SW 1271 (cell line): ENCODE measurements at regions not wholly inside any gene's neighbourhood (a gene's known extent, or its start where the extent isn't known, plus 50 kb on each side); places are given as distances from the start of the nearest gene placed in this dataset.
A peak's percentile ranks its signal among the peaks of the same experiment; 100 is the strongest.

ENCODE experiments used
- DNase-seq, 2 experiments: peaks; one replicate each; lab custom pipeline; 2025; lab: John Stamatoyannopoulos, UW

GRCh38 chr13:39100996-39101738 is 62.9 kb downstream of the NHLRC3 start:
- DNase-seq = no peak

- no peak for DNase-seq
Observed at GRCh38 chr13:39102981-39103490, 64.8 kb downstream of the NHLRC3 start.

- no peak for DNase-seq
Observed at GRCh38 chr13:39105110-39105509, 66.9 kb downstream of the NHLRC3 start.

GRCh38 chr13:39106216-39107005 is 68.2 kb downstream of the NHLRC3 start:
- no peak for DNase-seq

GRCh38 chr13:39107561-39107960 is 69.3 kb downstream of the NHLRC3 start:
- DNase-seq = no peak

DNA sequence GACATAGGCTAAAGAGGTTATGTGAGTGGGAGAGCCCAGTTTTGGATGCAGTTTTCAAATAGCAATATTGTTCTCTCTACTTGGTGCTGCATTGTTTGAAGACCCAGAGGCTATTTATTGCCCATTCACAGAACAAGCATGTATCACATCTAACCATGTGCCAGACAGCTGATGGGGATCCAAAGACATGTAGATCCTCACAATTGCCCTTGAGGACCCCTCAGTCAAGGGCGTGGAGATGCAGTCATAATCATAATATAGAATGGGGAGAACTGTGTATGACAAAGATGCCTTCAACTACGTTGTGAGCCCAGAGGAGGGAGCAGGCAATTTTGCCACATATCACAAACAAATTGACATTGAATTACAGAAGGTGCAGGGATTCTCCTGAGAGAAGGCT is 70.5 kb downstream of the NHLRC3 start:
- DNase-seq = no peak

- DNase-seq = no peak
Observed at GRCh38 chr13:39110518-39111097, 72.4 kb downstream of the NHLRC3 start.

- DNase-seq = no peak
Observed at GRCh38 chr13:39111145-39111544, 72.9 kb downstream of the NHLRC3 start.

GRCh38 chr13:39119422-39119821 is 81.2 kb downstream of the NHLRC3 start:
- no peak for DNase-seq

- no peak for DNase-seq
Observed at GRCh38 chr13:39123578-39123977, 85.3 kb downstream of the NHLRC3 start.

GRCh38 chr13:39129213-39129612 is 91.0 kb downstream of the NHLRC3 start:
- no peak for DNase-seq

GRCh38 chr13:39130301-39130700 is 92.0 kb downstream of the NHLRC3 start:
- DNase-seq = no peak

DNA sequence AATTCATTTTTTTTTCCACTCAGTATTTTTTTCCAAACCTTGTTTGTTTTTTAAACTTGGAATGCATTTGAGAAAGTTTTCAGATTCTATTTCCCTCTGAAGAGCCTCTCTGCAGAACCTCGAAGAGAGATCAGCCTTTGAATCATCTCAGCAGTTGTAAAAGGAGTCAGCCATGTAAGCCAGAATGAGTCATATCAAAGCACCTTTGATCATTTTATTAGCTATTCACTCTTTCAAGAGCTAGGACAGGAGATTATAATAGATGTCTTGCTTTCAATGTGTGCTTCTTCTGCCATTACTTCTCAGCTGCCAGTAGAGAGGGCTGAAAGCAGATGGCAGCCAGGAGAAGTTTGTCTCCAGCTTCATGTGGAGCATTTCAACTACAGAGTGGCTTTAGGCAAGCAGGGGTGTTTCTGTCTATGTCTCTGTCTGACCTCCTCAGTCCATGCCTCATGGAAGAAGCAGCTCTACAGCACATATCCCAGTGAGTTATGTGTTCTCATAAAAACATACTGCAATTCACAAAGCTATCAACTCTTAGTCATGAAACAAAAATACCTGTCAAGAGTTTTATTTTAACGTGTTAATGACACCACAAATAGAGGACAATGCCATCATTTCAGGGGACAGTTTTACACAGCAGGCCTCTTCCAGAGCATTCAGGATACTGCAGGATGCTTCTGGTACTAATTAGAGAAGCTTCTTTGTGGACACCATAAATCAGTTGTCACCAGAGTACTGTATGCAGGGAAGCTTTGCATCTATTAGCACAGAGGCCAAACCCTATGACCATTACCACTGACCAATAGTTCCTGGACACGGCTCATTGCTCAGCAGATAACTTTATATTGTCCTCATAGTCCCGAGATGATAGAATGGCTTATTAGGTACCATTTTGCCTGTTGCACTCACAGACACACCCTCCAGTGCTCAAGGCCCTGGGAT is 94.3 kb downstream of the NHLRC3 start:
- no peak for DNase-seq

GRCh38 chr13:39133781-39134180 is 95.5 kb downstream of the NHLRC3 start:
- no peak for DNase-seq

GRCh38 chr13:39134574-39134973 is 96.3 kb downstream of the NHLRC3 start:
- DNase-seq = no peak

- no peak for DNase-seq
Observed at GRCh38 chr13:39144391-39144790, 106.1 kb downstream of the NHLRC3 start.

DNA sequence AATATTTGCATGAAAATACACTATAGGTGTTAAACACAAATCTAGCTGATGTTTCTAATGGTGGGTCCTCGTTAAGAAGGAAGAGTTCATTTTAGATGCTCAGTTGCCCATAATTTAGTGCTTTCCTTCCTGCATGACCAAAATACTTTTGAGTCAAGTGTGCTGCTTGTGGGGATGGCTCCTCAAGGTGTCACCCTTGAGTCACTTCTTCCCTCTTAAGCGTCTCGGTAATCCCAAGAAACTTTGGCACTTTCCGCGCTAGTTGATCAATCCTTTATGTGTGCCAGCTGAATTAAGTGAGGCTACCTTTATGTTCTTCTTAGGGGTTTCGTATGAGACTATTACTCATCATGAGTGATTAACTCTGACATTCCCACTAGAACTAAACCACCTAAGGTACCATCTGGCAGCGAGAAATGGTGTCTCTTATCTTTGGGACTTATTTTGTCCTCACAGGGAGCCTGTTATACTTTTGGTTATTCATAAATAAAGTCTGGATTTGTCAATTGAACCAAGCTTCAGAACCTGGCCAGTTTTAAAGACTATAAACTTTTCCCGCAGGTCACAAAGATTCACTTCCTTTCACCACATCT is 106.8 kb downstream of the NHLRC3 start:
- peak in 1 of 2 experiments; percentile 28 for DNase-seq

DNA sequence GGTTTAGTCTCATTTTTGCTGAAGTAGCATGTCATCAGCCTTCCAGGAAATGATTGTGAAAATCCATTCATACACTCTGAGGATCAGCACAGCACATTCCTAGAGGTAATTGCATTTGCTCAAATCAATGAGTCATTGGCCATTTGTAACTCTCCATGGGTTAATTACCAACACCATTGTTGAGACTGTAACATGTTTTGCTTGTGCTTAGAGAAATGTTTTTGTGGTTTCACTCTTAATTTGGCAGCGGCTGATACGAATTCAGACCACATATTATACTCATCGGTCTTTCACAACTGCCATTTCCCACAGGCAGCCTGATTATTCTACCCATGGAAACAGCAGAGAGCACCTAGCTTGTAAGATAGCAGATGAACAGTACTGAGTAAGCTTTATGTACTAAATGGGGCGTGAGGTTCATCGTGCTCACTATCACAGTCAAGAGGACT is 110.3 kb downstream of the NHLRC3 start:
- no peak for DNase-seq

GRCh38 chr13:39149896-39150295 is 111.6 kb downstream of the NHLRC3 start:
- no peak for DNase-seq

DNA sequence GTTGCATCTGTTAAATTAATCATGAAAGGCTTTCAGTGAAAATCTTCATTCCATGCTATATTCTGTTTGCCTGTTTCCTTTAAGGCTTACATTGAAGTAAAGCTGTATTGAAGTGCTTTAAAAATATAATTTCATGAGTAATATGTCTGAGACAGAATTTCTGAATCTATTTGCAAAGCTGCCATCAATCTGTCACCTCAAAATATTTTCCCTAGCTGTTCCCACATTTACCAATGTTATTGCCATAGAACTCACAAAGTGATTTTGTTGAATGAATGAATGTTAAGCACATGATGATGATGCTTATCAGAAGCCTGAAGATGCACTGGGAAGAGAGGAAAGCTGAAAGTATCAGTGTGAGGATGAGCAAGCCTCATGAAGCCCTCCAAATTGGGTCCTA is 115.8 kb downstream of the NHLRC3 start:
- DNase-seq = no peak

DNA sequence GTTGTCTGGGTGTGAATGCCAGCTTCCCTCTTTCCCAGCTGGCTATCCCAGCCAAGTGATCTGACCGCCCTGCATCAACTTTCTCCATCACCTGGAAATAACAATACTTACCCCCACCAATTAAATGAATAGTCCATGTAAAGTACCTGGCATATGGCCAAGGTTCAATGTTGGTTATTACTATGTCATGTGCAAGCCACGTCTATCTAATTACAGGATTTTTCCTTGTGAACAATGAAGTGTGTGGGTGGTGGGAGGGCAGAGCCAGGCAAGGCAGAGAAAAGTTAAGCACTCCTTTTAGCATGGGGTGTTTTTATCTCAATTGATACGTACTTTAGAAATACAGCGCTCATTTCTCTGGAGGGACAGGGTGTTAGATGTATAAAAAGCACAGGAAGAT is 121.1 kb downstream of the NHLRC3 start:
- no peak for DNase-seq
